ENCODE measurements at regions not wholly inside any gene's neighbourhood (a gene's known extent, or its start where the extent isn't known, plus 50 kb on each side); places are given as distances from the start of the nearest gene placed in this dataset.

- TF ChIP-seq USF2 (IDR thresholded peaks at IDR 0.05; ENCODE audit: low read length): no peak
- no peak for TF ChIP-seq SP4 (IDR thresholded peaks at IDR 0.05; ENCODE audit: low read length)
- TF ChIP-seq JUND (IDR thresholded peaks at IDR 0.05; ENCODE audit: low read length): no peak
- TF ChIP-seq GABPA (IDR thresholded peaks at IDR 0.05; ENCODE audit: borderline replicate concordance, insufficient read depth, low read length): no peak
- no peak for TF ChIP-seq TEAD4 (IDR thresholded peaks at IDR 0.05; ENCODE audit: low read depth, low read length)
- TF ChIP-seq ATF2 (IDR thresholded peaks at IDR 0.05; ENCODE audit: low read length): no peak
- no peak for TF ChIP-seq NRF1 (IDR thresholded peaks at IDR 0.05; ENCODE audit: low read depth, low read length)
- no peak for TF ChIP-seq POLR2AphosphoS5 (IDR thresholded peaks at IDR 0.05; ENCODE audit: low read depth, low read length)
- TF ChIP-seq CTCF (IDR thresholded peaks at IDR 0.05; ENCODE audit: control extremely low read depth in 1 of 3, insufficient read depth in 1 of 3, low read depth in 1 of 3, low read length in 3 of 3): no peak
- TF ChIP-seq CBX5 (IDR thresholded peaks at IDR 0.05; ENCODE audit: low read depth, low read length): no peak
- no peak for TF ChIP-seq EP300 (IDR thresholded peaks at IDR 0.05; ENCODE audit: borderline replicate concordance in 1 of 2, low read depth in 2 of 2, low read length in 2 of 2)
- TF ChIP-seq YY1 (IDR thresholded peaks at IDR 0.05; ENCODE audit: low read depth, low read length): no peak
These were observed 89.5 kb upstream of the B3GAT1 start for GRCh38 chr11:134501406-134502152.
